Esophagus squamous epithelium (tissue), 5 donors: ENCODE measurements at regions not wholly inside any gene's neighbourhood (a gene's known extent, or its start where the extent isn't known, plus 50 kb on each side); places are given as distances from the start of the nearest gene placed in this dataset.

Experiments
- DNase-seq: peaks from one replicate; lab custom pipeline; 2025; lab: John Stamatoyannopoulos, UW
- H3K27ac ChIP-seq, 4 donors: fragments of 200-600 bp; sonication (generic); one replicate each; pipeline ENCODE4 v1.5.1; 2016 to 2019; ENCODE audit warnings: mild to moderate bottlenecking in 1 of 4
- H3K27me3 ChIP-seq, 4 donors: fragments of 200-600 bp; sonication (generic); 1 replicate in 3 of 4; 2 replicates in 1 of 4; pipeline versions ENCODE4 v1.5.1 to v1.6.0; 2017 to 2021; ENCODE audit warnings: antibody characterized with exemption in 1 of 4
- H3K36me3 ChIP-seq, 3 donors: fragments of 200-600 bp; sonication (generic); one replicate each; pipeline ENCODE4 v1.5.1; 2016 to 2019
- H3K4me1 ChIP-seq, 3 donors: fragments of 200-600 bp; sonication (generic); one replicate each; pipeline ENCODE4 v1.5.1; 2017 to 2019
- H3K4me3 ChIP-seq, 4 donors: fragments of 200-600 bp; sonication (generic); 1 replicate in 3 of 4; 2 replicates in 1 of 4; pipeline ENCODE4 v1.5.1; 2016 to 2019; ENCODE audit warnings: mild to moderate bottlenecking in 2 of 4, moderate library complexity in 1 of 4
- H3K9me3 ChIP-seq, 3 donors: fragments of 200-600 bp; sonication (generic); one replicate each; pipeline ENCODE4 v1.5.1; 2016 to 2019
- POLR2A ChIP-seq, 4 donors: fragments of 450-650 bp; IDR thresholded peaks; one replicate each; pipeline ENCODE4 v1.6.1; 2017; ENCODE audit warnings: antibody characterized with exemption in 4 of 4, mild to moderate bottlenecking in 4 of 4, moderate library complexity in 3 of 4
- WGBS, 2 donors: methylation state at CpG; one replicate each; pipeline ENCODE4 v1.1.5; 2018; 5-methylcytosine and 5-hydroxymethylcytosine counted together
- intact Hi-C: fragments of 100-400 bp; cut with DNase I; formaldehyde crosslinking; loops from one replicate; pipeline ENCODE4 v1.15.0; 2022
- TF ChIP-seq, protein P1 (sequence below), 6 experiments: fragments of 450-650 bp in 4 of 6; fragments of 200-600 bp in 2 of 6; sonication (generic) in 2 of 6; IDR thresholded peaks; one replicate each; pipeline ENCODE4 v1.5.1; 2016 to 2019; ENCODE audit warnings: antibody characterized with exemption in 6 of 6, mild to moderate bottlenecking in 4 of 6, moderate library complexity in 4 of 6
- donor health status: DM: yes; HTN: yes; CAD: no.

DNA sequence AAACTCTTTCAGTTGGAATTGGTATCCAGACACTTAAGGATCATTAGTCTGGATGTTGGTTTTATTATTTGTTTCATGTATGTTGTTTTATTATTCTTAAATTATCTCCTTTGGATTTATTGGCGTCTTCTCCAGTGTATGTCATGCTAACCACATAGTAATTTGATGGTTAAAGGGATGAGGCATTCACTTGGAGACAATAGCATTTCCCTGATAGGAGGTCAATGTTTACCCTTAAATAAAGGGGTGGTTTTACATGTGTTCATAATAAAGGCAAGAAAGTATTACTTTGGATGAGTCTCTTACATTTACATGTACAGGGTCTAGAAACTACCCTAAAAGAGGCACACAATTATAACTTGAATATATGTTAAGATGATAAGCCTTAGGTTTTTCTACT, 51.2 kb upstream of the RNF144B start:
- no peak for DNase-seq
- TF ChIP-seq, protein P1, sequence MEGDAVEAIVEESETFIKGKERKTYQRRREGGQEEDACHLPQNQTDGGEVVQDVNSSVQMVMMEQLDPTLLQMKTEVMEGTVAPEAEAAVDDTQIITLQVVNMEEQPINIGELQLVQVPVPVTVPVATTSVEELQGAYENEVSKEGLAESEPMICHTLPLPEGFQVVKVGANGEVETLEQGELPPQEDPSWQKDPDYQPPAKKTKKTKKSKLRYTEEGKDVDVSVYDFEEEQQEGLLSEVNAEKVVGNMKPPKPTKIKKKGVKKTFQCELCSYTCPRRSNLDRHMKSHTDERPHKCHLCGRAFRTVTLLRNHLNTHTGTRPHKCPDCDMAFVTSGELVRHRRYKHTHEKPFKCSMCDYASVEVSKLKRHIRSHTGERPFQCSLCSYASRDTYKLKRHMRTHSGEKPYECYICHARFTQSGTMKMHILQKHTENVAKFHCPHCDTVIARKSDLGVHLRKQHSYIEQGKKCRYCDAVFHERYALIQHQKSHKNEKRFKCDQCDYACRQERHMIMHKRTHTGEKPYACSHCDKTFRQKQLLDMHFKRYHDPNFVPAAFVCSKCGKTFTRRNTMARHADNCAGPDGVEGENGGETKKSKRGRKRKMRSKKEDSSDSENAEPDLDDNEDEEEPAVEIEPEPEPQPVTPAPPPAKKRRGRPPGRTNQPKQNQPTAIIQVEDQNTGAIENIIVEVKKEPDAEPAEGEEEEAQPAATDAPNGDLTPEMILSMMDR (IDR thresholded peaks at IDR 0.05), result no peak
- TF ChIP-seq POLR2A (IDR thresholded peaks at IDR 0.05), result no peak
- no peaks in the 10 kb centered on the region for H3K27me3 ChIP-seq
- H3K36me3 ChIP-seq, result no peaks in the 10 kb centered on the region
- H3K4me3 ChIP-seq, result no peak overlapping the region
- H3K9me3 ChIP-seq, result no peaks in the 10 kb centered on the region
- H3K4me1 ChIP-seq, result peaks cover 3 to 5% (median 5%) of the 10 kb centered on the region in 3 donors
- WGBS, 2 donors, result 59 to 75% methylated on average over 1 of the region's 1 CpG
- H3K27ac ChIP-seq, result no peak overlapping the region
- intact Hi-C loops, result no loop called here

DNA sequence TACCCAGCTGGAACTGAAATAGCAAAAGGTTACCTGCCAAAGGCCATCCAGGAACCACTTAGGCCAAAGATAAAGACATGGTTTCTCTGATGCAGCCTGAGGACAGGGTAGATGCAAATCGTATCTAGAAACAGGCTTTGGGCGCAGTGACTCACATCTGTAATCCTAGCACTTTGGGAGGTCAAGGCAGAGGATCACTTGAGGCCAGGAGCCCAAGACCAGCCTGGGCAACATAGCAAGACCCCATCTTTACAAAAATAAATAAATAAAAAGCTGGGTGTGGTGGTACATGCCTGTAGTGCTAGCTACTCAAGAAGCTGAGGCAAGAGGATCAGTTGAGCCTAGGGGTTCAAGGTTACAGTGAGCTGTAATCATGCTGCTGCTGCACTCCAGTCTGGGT, 52.9 kb upstream of the RNF144B start:
- no peak overlapping the region for H3K4me3 ChIP-seq
- TF ChIP-seq, protein P1 (IDR thresholded peaks at IDR 0.05), result no peak
- no peak for TF ChIP-seq POLR2A (IDR thresholded peaks at IDR 0.05)
- H3K27me3 ChIP-seq, result no peaks in the 10 kb centered on the region
- no peak for DNase-seq
- H3K9me3 ChIP-seq, result no peaks in the 10 kb centered on the region
- no peak overlapping the region for H3K27ac ChIP-seq
- H3K36me3 ChIP-seq, result no peaks in the 10 kb centered on the region
- intact Hi-C loops, result no loop called here
- H3K4me1 ChIP-seq, result no peaks in the 10 kb centered on the region
- 88 to 96% methylated on average over 2 of the region's 2 CpGs for WGBS, 2 donors

DNA sequence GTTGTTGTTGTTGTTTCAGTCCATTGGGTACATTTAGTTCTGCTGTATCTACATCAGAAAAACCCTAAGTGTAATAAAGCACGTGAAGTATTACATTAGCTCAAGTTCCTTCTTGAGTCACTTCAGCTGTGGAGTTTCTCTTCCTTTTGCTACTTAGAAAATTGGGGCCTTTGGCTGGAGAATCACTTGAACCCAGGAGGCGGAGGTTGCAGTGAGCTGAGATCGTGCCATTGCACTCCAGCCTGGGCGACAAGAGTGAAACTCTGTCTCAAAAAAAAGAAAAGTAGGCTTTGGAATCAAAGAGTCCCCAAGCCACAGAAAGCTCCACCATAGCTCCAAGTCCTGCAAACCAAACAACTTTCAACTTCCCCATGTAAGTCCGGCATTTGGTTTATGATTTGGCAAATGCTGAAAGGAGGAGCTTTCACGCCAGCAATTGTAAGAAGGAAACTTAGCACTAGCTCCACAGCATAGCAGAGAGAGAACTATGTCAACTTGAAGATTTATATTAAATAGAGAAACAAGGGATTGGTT, 56.5 kb upstream of the RNF144B start:
- intact Hi-C loops, result no loop called here
- no peaks in the 10 kb centered on the region for H3K27me3 ChIP-seq
- TF ChIP-seq POLR2A (IDR thresholded peaks at IDR 0.05), result peak in 1 of 4 donors; percentile 21
- TF ChIP-seq, protein P1 (IDR thresholded peaks at IDR 0.05), result no peak
- WGBS, 2 donors, result 70 to 74% methylated on average over 6 of the region's 6 CpGs
- no peak overlapping the region for H3K4me3 ChIP-seq
- H3K9me3 ChIP-seq, result no peaks in the 10 kb centered on the region
- peaks cover 0 to 24% (median 4%) of the 10 kb centered on the region in 3 donors for H3K4me1 ChIP-seq
- H3K36me3 ChIP-seq, result no peaks in the 10 kb centered on the region
- DNase-seq, result no peak
- H3K27ac ChIP-seq, result peak overlapping the region in 1 of 4 donors; percentile 10

DNA sequence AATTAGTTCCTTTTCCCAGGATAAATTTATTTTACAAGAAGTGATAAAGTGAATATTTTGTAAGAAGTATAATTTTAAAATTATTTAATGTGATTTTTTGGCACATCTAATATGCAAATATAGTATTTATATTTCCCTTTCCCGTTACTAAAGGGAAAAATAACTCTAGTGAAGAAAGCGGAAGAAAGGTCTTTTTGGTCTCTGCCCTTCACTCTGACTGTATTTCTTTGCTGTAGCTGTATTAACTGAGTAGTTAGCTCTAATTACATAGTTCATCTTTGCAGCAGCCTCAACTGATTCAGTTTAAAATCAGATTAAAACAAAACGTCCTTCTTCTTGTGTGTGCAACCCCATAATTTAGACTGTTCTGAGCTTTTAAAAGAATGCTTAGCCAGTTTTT, 57.4 kb upstream of the RNF144B start:
- Histone ChIP-seq H3K27me3 (no peaks in the 10 kb centered on the region), H3K36me3 (no peaks in the 10 kb centered on the region), H3K4me1 (peaks cover 0 to 25% (median 4%) of the 10 kb centered on the region in 3 donors), H3K9me3 (no peaks in the 10 kb centered on the region), H3K27ac (peak overlapping the region in 2 of 4 donors; percentile 64), H3K4me3 (no peak overlapping the region)
- intact Hi-C loops, result loop anchor here (5.0 kb wide), 1 partner anchor 173 kb away; no protein-coding TSS in a partner anchor
- WGBS, 2 donors, result 67 to 71% methylated on average over 3 of the region's 3 CpGs
- no peak for DNase-seq
- TF ChIP-seq POLR2A (IDR thresholded peaks at IDR 0.05), result no peak
- TF ChIP-seq, protein P1 (IDR thresholded peaks at IDR 0.05), result no peak

DNA sequence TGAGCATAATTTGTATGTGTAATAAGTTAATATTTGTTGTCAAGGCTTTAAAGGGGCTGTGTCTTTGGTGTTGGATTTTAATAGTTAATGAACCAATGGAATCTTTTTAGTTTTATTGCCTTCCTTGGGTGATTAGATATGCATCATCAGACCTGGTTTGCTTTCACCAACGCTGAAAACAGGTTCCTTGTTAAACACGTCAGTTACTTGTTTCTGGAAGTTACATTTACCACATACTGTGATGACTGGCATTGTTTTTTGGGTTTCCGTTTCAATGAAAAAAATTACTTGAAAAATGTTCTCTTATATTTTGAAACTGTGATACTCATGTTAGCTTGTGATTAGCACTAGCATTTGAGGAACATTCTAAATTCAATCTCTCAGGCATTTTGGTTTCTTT, 58.6 kb upstream of the RNF144B start:
- intact Hi-C loops, result loop anchor here (5.0 kb wide), 1 partner anchor 174 kb away; no protein-coding TSS in a partner anchor
- Histone ChIP-seq H3K4me1 (peaks cover 0 to 25% (median 4%) of the 10 kb centered on the region in 3 donors), H3K27ac (peak overlapping the region in 2 of 4 donors; percentile 48 to 64), H3K36me3 (no peaks in the 10 kb centered on the region), H3K9me3 (no peaks in the 10 kb centered on the region), H3K4me3 (no peak overlapping the region), H3K27me3 (no peaks in the 10 kb centered on the region)
- WGBS, 2 donors, result 17 to 33% methylated on average over 3 of the region's 3 CpGs
- DNase-seq, result no peak
- TF ChIP-seq, protein P1 (IDR thresholded peaks at IDR 0.05), result no peak
- TF ChIP-seq POLR2A (IDR thresholded peaks at IDR 0.05), result no peak
